GM23338 (cell line): ENCODE measurements at regions not wholly inside any gene's neighbourhood (a gene's known extent, or its start where the extent isn't known, plus 50 kb on each side); places are given as distances from the start of the nearest gene placed in this dataset.

Source experiments
- ATAC-seq: fragments of 200-7000 bp; cut with Tn5 transposase; 3 replicates; pipeline ENCODE4 v1.9.1; 2020
- DNase-seq: peaks from one replicate; pipeline ENCODE4 v3.0.0-alpha.2; 2015; ENCODE audit warnings: low spot score
- H2AFZ ChIP-seq: fragments of 200-600 bp; sonication (generic); 2 replicates; pipeline ENCODE4 v1.8.0; 2016; ENCODE audit warnings: antibody characterized with exemption, mild to moderate bottlenecking, moderate library complexity
- H3F3A ChIP-seq: fragments of 200-600 bp; sonication (generic); replicated peaks from 2 replicates; pipeline ENCODE4 v1.8.0; 2017; ENCODE audit warnings: antibody characterized with exemption, mixed run types, low read depth
- H3K27ac ChIP-seq: fragments of 200-600 bp; sonication (generic); 2 replicates; pipeline ENCODE4 v1.6.1; 2016; ENCODE audit warnings: low read depth
- H3K27me3 ChIP-seq: fragments of 200-600 bp; sonication (generic); 2 replicates; pipeline ENCODE4 v1.8.0; 2016; ENCODE audit warnings: mild to moderate bottlenecking, mixed run types, moderate library complexity; ENCODE audit not compliant: insufficient read depth
- H3K36me3 ChIP-seq: fragments of 200-600 bp; sonication (generic); 2 replicates; pipeline ENCODE4 v1.8.0; 2016; ENCODE audit warnings: mild to moderate bottlenecking; ENCODE audit not compliant: insufficient read depth
- H3K4me1 ChIP-seq: fragments of 200-600 bp; sonication (generic); 2 replicates; pipeline ENCODE4 v1.8.0; 2016; ENCODE audit warnings: mild to moderate bottlenecking, moderate library complexity; ENCODE audit not compliant: insufficient read depth
- H3K4me2 ChIP-seq: fragments of 200-600 bp; sonication (generic); 2 replicates; pipeline ENCODE4 v1.7.1; 2017; ENCODE audit warnings: mixed run types
- H3K4me3 ChIP-seq: fragments of 200-600 bp; sonication (generic); 2 replicates; pipeline ENCODE4 v1.6.1; 2016; ENCODE audit warnings: mixed run types
- H3K79me2 ChIP-seq: fragments of 200-600 bp; sonication (generic); replicated peaks from 2 replicates; pipeline ENCODE4 v1.8.0; 2017; ENCODE audit warnings: mild to moderate bottlenecking; ENCODE audit not compliant: insufficient read depth
- H3K9me2 ChIP-seq: fragments of 200-600 bp; sonication (generic); 2 replicates; pipeline ENCODE4 v1.8.0; 2017; ENCODE audit not compliant: insufficient read depth
- H4K20me1 ChIP-seq: fragments of 200-600 bp; sonication (generic); replicated peaks from 2 replicates; pipeline ENCODE4 v1.8.0; 2017; ENCODE audit warnings: mild to moderate bottlenecking; ENCODE audit not compliant: insufficient read depth
- H3K27ac Mint-ChIP-seq: 2 replicates; pipeline ENCODE4 v1.8.0; 2020; ENCODE audit warnings: inconsistent platforms, mild to moderate bottlenecking, moderate library complexity, mixed read lengths
- H3K27me3 Mint-ChIP-seq: 3 replicates; pipeline ENCODE4 v1.8.0; 2022; ENCODE audit warnings: low read depth, mild to moderate bottlenecking, moderate library complexity, mixed read lengths, inconsistent platforms; ENCODE audit not compliant: insufficient read depth, poor library complexity
- H3K36me3 Mint-ChIP-seq: 3 replicates; pipeline ENCODE4 v1.8.0; 2021; ENCODE audit warnings: low read depth, mild to moderate bottlenecking, inconsistent platforms, moderate library complexity, mixed read lengths
- H3K4me1 Mint-ChIP-seq: 3 replicates; pipeline ENCODE4 v1.8.0; 2020; ENCODE audit warnings: mild to moderate bottlenecking, inconsistent platforms, mixed read lengths
- H3K4me3 Mint-ChIP-seq: 3 replicates; pipeline ENCODE4 v1.8.0; 2021; ENCODE audit warnings: moderate library complexity, mild to moderate bottlenecking, inconsistent platforms, mixed read lengths
- H3K9me3 Mint-ChIP-seq: 3 replicates; pipeline ENCODE4 v1.8.0; 2020; ENCODE audit warnings: moderate library complexity, mild to moderate bottlenecking, inconsistent platforms, mixed read lengths
- EZH2 ChIP-seq: fragments of 200-600 bp; sonication (generic); IDR thresholded peaks from one replicate; pipeline ENCODE4 v1.8.0; 2017; ENCODE audit warnings: antibody characterized with exemption, mild to moderate bottlenecking, low read depth; ENCODE audit not compliant: unreplicated experiment
- EZH2phosphoT487 ChIP-seq: fragments of 200-600 bp; sonication (generic); IDR thresholded peaks from one replicate; pipeline ENCODE4 v1.8.1; 2018; ENCODE audit warnings: antibody characterized with exemption; ENCODE audit not compliant: unreplicated experiment
- JUNB ChIP-seq: IDR thresholded peaks from one replicate; pipeline ENCODE4 v1.6.1; 2016; ENCODE audit warnings: antibody characterized with exemption; ENCODE audit not compliant: unreplicated experiment
- NANOG ChIP-seq: IDR thresholded peaks from 2 replicates; pipeline ENCODE4 v1.6.1; 2016; ENCODE audit warnings: antibody characterized with exemption, borderline replicate concordance
- STAT1 ChIP-seq: IDR thresholded peaks from one replicate; pipeline ENCODE4 v1.6.1; 2016; ENCODE audit warnings: antibody characterized with exemption; ENCODE audit not compliant: unreplicated experiment
- ZNF114 ChIP-seq: fragments of 250-450 bp; sonication (Bioruptor Pico); IDR thresholded peaks from 2 replicates; pipeline ENCODE4 v1.5.0; 2020; ENCODE audit warnings: mild to moderate bottlenecking, moderate library complexity
- ZNF331 ChIP-seq: fragments of 250-450 bp; sonication (Bioruptor Pico); IDR thresholded peaks from 2 replicates; pipeline ENCODE4 v1.5.0; 2020; ENCODE audit warnings: low read depth, mild to moderate bottlenecking, moderate library complexity
- TF ChIP-seq, protein P1 (sequence below): IDR thresholded peaks from 2 replicates; pipeline ENCODE4 v1.6.1; 2016; ENCODE audit warnings: antibody characterized with exemption
- TF ChIP-seq, protein P2 (sequence below): IDR thresholded peaks from one replicate; pipeline ENCODE4 v1.6.1; 2018; ENCODE audit warnings: antibody characterized with exemption; ENCODE audit not compliant: unreplicated experiment
- TF ChIP-seq, protein P3 (sequence below): fragments of 250-450 bp; sonication (Bioruptor Pico); IDR thresholded peaks from 2 replicates; pipeline ENCODE4 v1.5.0; 2020; ENCODE audit warnings: mild to moderate bottlenecking, moderate library complexity

DNA sequence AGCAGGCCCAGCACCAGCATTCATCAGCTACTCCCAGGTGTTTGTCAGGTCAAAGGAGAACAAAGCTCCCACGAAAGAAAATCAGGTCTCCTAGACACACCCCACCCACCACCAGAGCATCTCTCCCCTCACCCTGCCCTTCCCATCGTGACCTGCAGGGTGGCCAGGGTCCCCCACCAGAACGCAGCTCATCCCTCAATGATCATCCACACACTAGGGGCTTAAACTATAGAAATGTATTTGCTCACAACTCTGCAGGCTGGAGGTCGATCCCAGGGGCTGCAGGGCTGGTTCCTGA lies 97.4 kb downstream of the RIPK4 start:
- peaks cover 13% of the 10 kb centered on the region; the same call in 2 of the 3 replicates for H3K4me1 Mint-ChIP-seq
- ATAC-seq (peak; percentile 30; the same call in 2 of the 3 replicates), DNase-seq (no peak)
- Histone ChIP-seq H3K79me2 (no peaks in the 10 kb centered on the region), H2AFZ (no peak overlapping the region), H3F3A (no peaks in the 10 kb centered on the region), H3K27ac (no peak overlapping the region), H3K4me1 (peaks cover 8% of the 10 kb centered on the region), H3K27me3 (no peaks in the 10 kb centered on the region), H3K36me3 (no peaks in the 10 kb centered on the region), H3K4me3 (no peak overlapping the region), H3K9me2 (no peaks in the 10 kb centered on the region), H4K20me1 (no peaks in the 10 kb centered on the region), H3K4me2 (no peak overlapping the region)
- H3K36me3 Mint-ChIP-seq = no peaks in the 10 kb centered on the region
- H3K4me3 Mint-ChIP-seq = no peak overlapping the region
- TF ChIP-seq STAT1 (no peak), EZH2phosphoT487 (no peak), EZH2 (no peak), ZNF331 (CRISPR knock-in tag) (no peak), ZNF114 (CRISPR knock-in tag) (no peak), NANOG (no peak), JUNB (no peak)
- TF ChIP-seq, protein P1, sequence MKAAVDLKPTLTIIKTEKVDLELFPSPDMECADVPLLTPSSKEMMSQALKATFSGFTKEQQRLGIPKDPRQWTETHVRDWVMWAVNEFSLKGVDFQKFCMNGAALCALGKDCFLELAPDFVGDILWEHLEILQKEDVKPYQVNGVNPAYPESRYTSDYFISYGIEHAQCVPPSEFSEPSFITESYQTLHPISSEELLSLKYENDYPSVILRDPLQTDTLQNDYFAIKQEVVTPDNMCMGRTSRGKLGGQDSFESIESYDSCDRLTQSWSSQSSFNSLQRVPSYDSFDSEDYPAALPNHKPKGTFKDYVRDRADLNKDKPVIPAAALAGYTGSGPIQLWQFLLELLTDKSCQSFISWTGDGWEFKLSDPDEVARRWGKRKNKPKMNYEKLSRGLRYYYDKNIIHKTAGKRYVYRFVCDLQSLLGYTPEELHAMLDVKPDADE = no peak
- TF ChIP-seq, protein P2, sequence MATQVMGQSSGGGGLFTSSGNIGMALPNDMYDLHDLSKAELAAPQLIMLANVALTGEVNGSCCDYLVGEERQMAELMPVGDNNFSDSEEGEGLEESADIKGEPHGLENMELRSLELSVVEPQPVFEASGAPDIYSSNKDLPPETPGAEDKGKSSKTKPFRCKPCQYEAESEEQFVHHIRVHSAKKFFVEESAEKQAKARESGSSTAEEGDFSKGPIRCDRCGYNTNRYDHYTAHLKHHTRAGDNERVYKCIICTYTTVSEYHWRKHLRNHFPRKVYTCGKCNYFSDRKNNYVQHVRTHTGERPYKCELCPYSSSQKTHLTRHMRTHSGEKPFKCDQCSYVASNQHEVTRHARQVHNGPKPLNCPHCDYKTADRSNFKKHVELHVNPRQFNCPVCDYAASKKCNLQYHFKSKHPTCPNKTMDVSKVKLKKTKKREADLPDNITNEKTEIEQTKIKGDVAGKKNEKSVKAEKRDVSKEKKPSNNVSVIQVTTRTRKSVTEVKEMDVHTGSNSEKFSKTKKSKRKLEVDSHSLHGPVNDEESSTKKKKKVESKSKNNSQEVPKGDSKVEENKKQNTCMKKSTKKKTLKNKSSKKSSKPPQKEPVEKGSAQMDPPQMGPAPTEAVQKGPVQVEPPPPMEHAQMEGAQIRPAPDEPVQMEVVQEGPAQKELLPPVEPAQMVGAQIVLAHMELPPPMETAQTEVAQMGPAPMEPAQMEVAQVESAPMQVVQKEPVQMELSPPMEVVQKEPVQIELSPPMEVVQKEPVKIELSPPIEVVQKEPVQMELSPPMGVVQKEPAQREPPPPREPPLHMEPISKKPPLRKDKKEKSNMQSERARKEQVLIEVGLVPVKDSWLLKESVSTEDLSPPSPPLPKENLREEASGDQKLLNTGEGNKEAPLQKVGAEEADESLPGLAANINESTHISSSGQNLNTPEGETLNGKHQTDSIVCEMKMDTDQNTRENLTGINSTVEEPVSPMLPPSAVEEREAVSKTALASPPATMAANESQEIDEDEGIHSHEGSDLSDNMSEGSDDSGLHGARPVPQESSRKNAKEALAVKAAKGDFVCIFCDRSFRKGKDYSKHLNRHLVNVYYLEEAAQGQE = no peak
- TF ChIP-seq, protein P3, sequence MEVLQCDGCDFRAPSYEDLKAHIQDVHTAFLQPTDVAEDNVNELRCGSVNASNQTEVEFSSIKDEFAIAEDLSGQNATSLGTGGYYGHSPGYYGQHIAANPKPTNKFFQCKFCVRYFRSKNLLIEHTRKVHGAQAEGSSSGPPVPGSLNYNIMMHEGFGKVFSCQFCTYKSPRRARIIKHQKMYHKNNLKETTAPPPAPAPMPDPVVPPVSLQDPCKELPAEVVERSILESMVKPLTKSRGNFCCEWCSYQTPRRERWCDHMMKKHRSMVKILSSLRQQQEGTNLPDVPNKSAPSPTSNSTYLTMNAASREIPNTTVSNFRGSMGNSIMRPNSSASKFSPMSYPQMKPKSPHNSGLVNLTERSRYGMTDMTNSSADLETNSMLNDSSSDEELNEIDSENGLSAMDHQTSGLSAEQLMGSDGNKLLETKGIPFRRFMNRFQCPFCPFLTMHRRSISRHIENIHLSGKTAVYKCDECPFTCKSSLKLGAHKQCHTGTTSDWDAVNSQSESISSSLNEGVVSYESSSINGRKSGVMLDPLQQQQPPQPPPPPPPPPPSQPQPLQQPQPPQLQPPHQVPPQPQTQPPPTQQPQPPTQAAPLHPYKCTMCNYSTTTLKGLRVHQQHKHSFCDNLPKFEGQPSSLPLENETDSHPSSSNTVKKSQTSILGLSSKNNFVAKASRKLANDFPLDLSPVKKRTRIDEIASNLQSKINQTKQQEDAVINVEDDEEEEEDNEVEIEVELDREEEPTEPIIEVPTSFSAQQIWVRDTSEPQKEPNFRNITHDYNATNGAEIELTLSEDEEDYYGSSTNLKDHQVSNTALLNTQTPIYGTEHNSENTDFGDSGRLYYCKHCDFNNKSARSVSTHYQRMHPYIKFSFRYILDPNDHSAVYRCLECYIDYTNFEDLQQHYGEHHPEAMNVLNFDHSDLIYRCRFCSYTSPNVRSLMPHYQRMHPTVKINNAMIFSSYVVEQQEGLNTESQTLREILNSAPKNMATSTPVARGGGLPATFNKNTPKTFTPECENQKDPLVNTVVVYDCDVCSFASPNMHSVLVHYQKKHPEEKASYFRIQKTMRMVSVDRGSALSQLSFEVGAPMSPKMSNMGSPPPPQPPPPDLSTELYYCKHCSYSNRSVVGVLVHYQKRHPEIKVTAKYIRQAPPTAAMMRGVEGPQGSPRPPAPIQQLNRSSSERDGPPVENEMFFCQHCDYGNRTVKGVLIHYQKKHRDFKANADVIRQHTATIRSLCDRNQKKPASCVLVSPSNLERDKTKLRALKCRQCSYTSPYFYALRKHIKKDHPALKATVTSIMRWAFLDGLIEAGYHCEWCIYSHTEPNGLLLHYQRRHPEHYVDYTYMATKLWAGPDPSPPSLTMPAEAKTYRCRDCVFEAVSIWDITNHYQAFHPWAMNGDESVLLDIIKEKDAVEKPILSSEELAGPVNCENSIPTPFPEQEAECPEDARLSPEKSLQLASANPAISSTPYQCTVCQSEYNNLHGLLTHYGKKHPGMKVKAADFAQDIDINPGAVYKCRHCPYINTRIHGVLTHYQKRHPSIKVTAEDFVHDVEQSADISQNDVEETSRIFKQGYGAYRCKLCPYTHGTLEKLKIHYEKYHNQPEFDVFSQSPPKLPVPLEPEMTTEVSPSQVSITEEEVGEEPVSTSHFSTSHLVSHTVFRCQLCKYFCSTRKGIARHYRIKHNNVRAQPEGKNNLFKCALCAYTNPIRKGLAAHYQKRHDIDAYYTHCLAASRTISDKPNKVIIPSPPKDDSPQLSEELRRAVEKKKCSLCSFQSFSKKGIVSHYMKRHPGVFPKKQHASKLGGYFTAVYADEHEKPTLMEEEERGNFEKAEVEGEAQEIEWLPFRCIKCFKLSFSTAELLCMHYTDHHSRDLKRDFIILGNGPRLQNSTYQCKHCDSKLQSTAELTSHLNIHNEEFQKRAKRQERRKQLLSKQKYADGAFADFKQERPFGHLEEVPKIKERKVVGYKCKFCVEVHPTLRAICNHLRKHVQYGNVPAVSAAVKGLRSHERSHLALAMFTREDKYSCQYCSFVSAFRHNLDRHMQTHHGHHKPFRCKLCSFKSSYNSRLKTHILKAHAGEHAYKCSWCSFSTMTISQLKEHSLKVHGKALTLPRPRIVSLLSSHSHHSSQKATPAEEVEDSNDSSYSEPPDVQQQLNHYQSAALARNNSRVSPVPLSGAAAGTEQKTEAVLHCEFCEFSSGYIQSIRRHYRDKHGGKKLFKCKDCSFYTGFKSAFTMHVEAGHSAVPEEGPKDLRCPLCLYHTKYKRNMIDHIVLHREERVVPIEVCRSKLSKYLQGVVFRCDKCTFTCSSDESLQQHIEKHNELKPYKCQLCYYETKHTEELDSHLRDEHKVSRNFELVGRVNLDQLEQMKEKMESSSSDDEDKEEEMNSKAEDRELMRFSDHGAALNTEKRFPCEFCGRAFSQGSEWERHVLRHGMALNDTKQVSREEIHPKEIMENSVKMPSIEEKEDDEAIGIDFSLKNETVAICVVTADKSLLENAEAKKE (CRISPR knock-in tag) = no peak
- no peak overlapping the region for H3K27ac Mint-ChIP-seq
- no peaks in the 10 kb centered on the region for H3K9me3 Mint-ChIP-seq
- H3K27me3 Mint-ChIP-seq = peaks cover 11% of the 10 kb centered on the region
